ENCODE measurements at regions not wholly inside any gene's neighbourhood (a gene's known extent, or its start where the extent isn't known, plus 50 kb on each side); places are given as distances from the start of the nearest gene placed in this dataset.

- TF ChIP-seq POLR2AphosphoS5 (IDR thresholded peaks at IDR 0.05; ENCODE audit: low read depth) (no peak), CTCF (IDR thresholded peaks at IDR 0.05; ENCODE audit: insufficient read depth, low read length) (no peak), REST (IDR thresholded peaks at IDR 0.05; ENCODE audit: insufficient replicate concordance, low read depth) (no peak)
These were observed 645.6 kb upstream of the CBLB start for GRCh38 chr3:106514431-106514830.

Measured in HL-60 (cell line).